Lower lobe of right lung (tissue), 2 donors: ENCODE measurements at regions not wholly inside any gene's neighbourhood (a gene's known extent, or its start where the extent isn't known, plus 50 kb on each side); places are given as distances from the start of the nearest gene placed in this dataset.

ENCODE experiments used
- ATAC-seq, 2 donors: fragments of 200-7000 bp; cut with Tn5 transposase; one replicate each; pipeline ENCODE4 v1.9.1; 2020 to 2022; ENCODE audit warnings: mild to moderate bottlenecking in 2 of 2, moderate library complexity in 2 of 2
- DNase-seq: peaks from one replicate; pipeline ENCODE4 v3.0.0-alpha.2; 2020
- H3K27ac ChIP-seq: fragments of 200-600 bp; one replicate; pipeline ENCODE4 v1.8.0; 2022
- H3K27me3 ChIP-seq: fragments of 200-600 bp; one replicate; pipeline ENCODE4 v1.8.0; 2022; ENCODE audit warnings: low read depth
- H3K36me3 ChIP-seq: fragments of 200-600 bp; one replicate; pipeline ENCODE4 v1.8.0; 2022; ENCODE audit warnings: mild to moderate bottlenecking
- H3K4me1 ChIP-seq: fragments of 200-600 bp; one replicate; pipeline ENCODE4 v1.8.0; 2022
- H3K4me3 ChIP-seq: fragments of 200-600 bp; one replicate; pipeline ENCODE4 v1.8.0; 2022; ENCODE audit warnings: mild to moderate bottlenecking
- H3K9me3 ChIP-seq: fragments of 200-600 bp; one replicate; pipeline ENCODE4 v1.8.0; 2022
- intact Hi-C: fragments of 100-400 bp; cut with DNase I; formaldehyde crosslinking; loops from one replicate; pipeline ENCODE4 v1.11.0; 2022
- TF ChIP-seq, protein P1 (sequence below): fragments of 200-600 bp; IDR thresholded peaks from one replicate; pipeline ENCODE4 v1.8.0; 2022; ENCODE audit warnings: antibody characterized with exemption, mild to moderate bottlenecking
- donor health status: DM: no; HTN: yes; CAD: no; lungs with severe emphysema.

DNA sequence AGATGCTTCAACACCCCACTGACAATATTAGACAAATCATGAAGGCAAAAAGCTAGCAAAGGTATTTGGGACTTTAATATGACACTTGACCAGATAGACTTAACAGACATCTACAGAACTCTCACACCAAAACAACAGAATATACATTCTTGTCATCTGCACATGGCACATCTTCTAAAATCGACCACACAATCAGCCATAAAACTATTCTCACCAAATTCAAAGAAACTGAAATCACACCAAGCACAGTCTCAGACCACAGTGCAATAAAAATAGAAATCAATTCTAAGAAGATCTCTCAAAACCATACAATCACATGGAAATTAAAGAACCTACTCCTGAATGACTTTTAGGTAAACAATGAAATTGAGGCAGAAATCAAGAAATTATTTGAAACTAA is 340.8 kb downstream of the PPP1R2C start:
- Histone ChIP-seq H3K4me3 (no peak overlapping the region), H3K4me1 (no peaks in the 10 kb centered on the region), H3K9me3 (no peaks in the 10 kb centered on the region), H3K36me3 (no peaks in the 10 kb centered on the region), H3K27ac (no peak overlapping the region), H3K27me3 (no peaks in the 10 kb centered on the region)
- TF ChIP-seq, protein P1, sequence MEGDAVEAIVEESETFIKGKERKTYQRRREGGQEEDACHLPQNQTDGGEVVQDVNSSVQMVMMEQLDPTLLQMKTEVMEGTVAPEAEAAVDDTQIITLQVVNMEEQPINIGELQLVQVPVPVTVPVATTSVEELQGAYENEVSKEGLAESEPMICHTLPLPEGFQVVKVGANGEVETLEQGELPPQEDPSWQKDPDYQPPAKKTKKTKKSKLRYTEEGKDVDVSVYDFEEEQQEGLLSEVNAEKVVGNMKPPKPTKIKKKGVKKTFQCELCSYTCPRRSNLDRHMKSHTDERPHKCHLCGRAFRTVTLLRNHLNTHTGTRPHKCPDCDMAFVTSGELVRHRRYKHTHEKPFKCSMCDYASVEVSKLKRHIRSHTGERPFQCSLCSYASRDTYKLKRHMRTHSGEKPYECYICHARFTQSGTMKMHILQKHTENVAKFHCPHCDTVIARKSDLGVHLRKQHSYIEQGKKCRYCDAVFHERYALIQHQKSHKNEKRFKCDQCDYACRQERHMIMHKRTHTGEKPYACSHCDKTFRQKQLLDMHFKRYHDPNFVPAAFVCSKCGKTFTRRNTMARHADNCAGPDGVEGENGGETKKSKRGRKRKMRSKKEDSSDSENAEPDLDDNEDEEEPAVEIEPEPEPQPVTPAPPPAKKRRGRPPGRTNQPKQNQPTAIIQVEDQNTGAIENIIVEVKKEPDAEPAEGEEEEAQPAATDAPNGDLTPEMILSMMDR: no peak
- intact Hi-C loops: no loop called here
- ATAC-seq (no peak), DNase-seq (no peak)

DNA sequence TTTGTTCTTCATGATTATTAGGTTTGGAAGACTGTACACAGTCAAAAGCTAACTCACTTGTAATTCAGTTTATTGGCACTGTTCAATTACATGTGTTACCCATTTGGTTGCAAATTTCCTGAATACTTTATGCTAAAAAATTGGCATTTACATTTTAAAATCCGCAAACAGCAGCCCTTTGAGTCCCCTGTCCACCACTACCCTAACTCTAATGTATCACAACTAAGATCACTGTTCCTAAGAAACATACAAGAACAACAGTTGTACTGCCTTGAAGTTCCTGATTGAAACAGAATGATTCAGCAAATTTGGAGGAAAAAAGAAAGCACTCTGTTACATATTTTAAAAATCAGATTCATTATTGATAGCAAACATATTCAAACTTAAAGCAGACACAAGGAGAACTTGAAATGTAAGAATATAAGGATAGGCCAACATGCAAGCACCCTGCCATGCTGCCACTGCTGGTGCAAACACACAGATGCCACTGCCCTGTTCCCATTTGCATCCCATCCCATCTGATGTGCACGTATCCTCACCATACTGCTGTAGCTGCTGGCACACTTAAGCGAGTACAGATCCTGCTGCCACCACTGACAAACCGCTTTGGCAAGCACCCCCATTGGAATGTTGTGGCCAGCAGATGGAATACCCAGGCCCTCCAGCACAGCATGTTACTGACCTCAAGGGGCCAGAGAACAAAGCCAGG is 343.4 kb downstream of the PPP1R2C start:
- no peak for DNase-seq
- ATAC-seq: no peak
- intact Hi-C loops: no loop called here

DNA sequence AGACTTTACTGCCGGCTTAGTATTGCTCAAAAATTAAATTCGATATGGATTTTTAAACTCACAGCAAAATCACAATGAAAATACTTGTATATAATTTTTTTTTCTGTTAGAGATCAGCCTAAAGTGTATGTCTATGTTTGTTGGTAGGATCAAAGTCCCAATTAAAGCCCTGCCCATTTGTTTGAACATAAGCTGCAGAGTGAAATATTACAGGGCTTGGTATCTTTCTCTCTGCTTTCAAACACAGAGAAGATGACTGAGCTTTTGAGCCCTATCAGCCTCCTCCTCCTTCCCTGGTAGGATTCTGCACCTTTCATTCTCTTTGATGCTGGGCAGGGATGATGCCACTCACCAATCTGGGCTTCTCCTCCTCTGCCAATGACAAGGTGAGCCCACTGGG is 345.4 kb downstream of the PPP1R2C start:
- no peak overlapping the region for H3K27ac ChIP-seq
- no peaks in the 10 kb centered on the region for H3K27me3 ChIP-seq
- intact Hi-C loops: no loop called here
- H3K36me3 ChIP-seq: no peaks in the 10 kb centered on the region
- H3K9me3 ChIP-seq: no peaks in the 10 kb centered on the region
- no peaks in the 10 kb centered on the region for H3K4me1 ChIP-seq
- no peak overlapping the region for H3K4me3 ChIP-seq
- ATAC-seq (no peak), DNase-seq (no peak)
- TF ChIP-seq, protein P1: no peak

More for the DNA sequence above, 343.4 kb downstream of the PPP1R2C start:
- Histone ChIP-seq H3K27me3 (no peaks in the 10 kb centered on the region), H3K27ac (no peak overlapping the region), H3K36me3 (no peaks in the 10 kb centered on the region), H3K4me3 (no peak overlapping the region), H3K9me3 (no peaks in the 10 kb centered on the region), H3K4me1 (no peaks in the 10 kb centered on the region)
- TF ChIP-seq, protein P1: no peak

DNA sequence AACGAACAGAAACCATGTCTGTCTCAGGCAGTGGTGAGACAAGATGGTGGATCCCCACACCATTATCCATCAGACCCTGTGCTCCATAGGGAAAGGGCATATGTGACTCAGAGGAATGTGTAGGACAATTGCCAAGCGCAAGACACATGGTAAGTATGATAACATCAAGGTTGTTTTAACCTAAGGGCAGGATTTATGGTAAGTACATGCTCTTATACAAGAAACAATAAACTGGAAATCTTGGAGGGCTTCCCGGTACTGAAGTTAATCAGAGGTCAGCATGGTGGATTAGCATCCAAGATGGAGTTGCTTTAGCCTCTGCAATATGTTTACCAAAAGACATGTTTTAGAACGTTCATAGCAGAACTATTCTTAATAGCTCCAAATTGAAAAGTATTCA is 355.0 kb downstream of the PPP1R2C start:
- TF ChIP-seq, protein P1: no peak
- Histone ChIP-seq H3K27me3 (no peaks in the 10 kb centered on the region), H3K27ac (no peak overlapping the region), H3K4me1 (no peaks in the 10 kb centered on the region), H3K4me3 (no peak overlapping the region), H3K9me3 (no peaks in the 10 kb centered on the region), H3K36me3 (no peaks in the 10 kb centered on the region)
- DNase-seq (no peak), ATAC-seq (no peak)
- intact Hi-C loops: no loop called here

DNA sequence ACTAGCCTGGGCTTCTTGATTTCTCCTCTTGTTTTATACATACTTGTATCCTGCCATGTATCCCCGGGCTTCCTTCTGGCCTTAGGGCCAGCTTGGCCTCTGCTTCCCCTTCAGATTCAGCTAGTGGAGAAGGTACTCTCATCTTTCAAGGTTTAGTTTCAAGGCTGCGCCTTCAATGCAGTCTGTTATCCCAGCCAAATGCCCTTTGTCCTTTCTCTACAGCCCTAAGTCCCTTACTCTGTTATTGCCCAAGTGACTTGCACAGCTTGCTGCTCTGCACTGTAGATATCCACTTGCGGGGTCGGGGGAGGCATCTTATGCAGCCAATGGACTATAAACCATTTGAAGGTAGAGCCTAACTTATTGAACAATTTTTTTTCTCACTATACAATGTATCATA is 357.5 kb downstream of the PPP1R2C start:
- TF ChIP-seq, protein P1: no peak

More for the DNA sequence above, 357.5 kb downstream of the PPP1R2C start:
- no peaks in the 10 kb centered on the region for H3K9me3 ChIP-seq
- ATAC-seq: no peak
- no peak overlapping the region for H3K27ac ChIP-seq
- H3K36me3 ChIP-seq: no peaks in the 10 kb centered on the region
- intact Hi-C loops: no loop called here
- no peak overlapping the region for H3K4me3 ChIP-seq
- no peaks in the 10 kb centered on the region for H3K4me1 ChIP-seq
- no peak for DNase-seq
- no peaks in the 10 kb centered on the region for H3K27me3 ChIP-seq
